ENCODE measurements at regions not wholly inside any gene's neighbourhood (a gene's known extent, or its start where the extent isn't known, plus 50 kb on each side); places are given as distances from the start of the nearest gene placed in this dataset.

DNA sequence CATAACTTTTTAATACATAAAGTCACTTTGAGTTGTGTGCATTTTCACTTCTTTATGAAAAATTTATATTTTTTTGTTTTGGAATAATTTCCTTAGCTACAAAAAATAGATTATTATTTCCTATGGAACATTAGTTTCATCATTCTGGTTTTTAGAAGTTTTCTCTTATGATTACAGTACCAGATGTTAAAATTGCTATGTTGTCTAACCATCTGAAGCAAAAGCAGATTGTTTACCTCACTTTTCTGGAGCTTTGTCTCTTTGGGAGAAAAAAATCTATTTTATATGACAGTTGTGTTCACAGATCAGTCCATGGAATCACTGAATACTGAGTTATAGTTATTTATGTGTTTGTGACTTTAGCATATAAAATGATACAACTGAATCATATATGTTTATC, 708.9 kb upstream of the RIOK2 start:
- no peak for DNase-seq (ENCODE audit: extremely low spot score)
- Histone ChIP-seq H3K9me3 (peaks cover 0 to 5% (median 0%) of the 10 kb centered on the region in 4 donors), H3K4me1 (peaks cover 0 to 17% (median 3%) of the 10 kb centered on the region in 4 donors), H3K27ac (replicated peaks in 1 of 4) (no peak overlapping the region), H3K27me3 (no peaks in the 10 kb centered on the region), H3K36me3 (no peaks in the 10 kb centered on the region), H3K4me3 (no peak overlapping the region)
- TF ChIP-seq, protein P1, sequence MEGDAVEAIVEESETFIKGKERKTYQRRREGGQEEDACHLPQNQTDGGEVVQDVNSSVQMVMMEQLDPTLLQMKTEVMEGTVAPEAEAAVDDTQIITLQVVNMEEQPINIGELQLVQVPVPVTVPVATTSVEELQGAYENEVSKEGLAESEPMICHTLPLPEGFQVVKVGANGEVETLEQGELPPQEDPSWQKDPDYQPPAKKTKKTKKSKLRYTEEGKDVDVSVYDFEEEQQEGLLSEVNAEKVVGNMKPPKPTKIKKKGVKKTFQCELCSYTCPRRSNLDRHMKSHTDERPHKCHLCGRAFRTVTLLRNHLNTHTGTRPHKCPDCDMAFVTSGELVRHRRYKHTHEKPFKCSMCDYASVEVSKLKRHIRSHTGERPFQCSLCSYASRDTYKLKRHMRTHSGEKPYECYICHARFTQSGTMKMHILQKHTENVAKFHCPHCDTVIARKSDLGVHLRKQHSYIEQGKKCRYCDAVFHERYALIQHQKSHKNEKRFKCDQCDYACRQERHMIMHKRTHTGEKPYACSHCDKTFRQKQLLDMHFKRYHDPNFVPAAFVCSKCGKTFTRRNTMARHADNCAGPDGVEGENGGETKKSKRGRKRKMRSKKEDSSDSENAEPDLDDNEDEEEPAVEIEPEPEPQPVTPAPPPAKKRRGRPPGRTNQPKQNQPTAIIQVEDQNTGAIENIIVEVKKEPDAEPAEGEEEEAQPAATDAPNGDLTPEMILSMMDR (IDR thresholded peaks at IDR 0.05): no peak
- TF ChIP-seq POLR2A (IDR thresholded peaks at IDR 0.05; ENCODE audit: low read depth) (no peak), POLR2AphosphoS5 (IDR thresholded peaks at IDR 0.05) (no peak), EP300 (IDR thresholded peaks at IDR 0.05) (no peak)
- intact Hi-C loops (cut with DNase I): no loop called here

DNA sequence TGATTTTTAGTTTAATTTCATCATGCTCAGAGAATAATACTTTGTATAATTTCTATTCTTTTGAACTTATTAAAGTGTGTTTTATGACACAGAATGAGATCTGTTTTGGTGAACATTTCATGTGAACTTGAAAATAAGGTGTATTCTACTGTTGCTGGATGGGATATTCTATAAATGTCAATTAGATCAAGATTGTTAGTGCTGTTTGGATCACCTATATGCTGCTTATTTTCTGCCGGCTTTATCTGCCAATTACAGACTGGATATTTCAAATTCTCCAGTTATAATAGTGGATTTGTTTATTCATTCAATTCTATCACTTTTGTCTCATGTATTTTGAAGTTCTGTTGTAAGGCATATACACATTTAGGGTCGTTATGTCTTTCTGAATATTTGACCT, 720.7 kb upstream of the RIOK2 start:
- no peak for DNase-seq (ENCODE audit: extremely low spot score)
- H3K27ac ChIP-seq (replicated peaks in 1 of 4): no peak overlapping the region
- intact Hi-C loops (cut with DNase I): no loop called here
- H3K4me1 ChIP-seq: no peaks in the 10 kb centered on the region
- peaks cover 0 to 13% (median 8%) of the 10 kb centered on the region in 4 donors for H3K9me3 ChIP-seq
- no peak for TF ChIP-seq EP300 (IDR thresholded peaks at IDR 0.05)
- TF ChIP-seq, protein P1 (IDR thresholded peaks at IDR 0.05): no peak
- TF ChIP-seq POLR2AphosphoS5 (IDR thresholded peaks at IDR 0.05): no peak
- no peak for TF ChIP-seq POLR2A (IDR thresholded peaks at IDR 0.05; ENCODE audit: low read depth)
- H3K27me3 ChIP-seq: no peaks in the 10 kb centered on the region
- H3K36me3 ChIP-seq: no peaks in the 10 kb centered on the region
- H3K4me3 ChIP-seq: no peak overlapping the region
- WGBS: 83% methylated on average over 2 of the region's 2 CpGs

DNA sequence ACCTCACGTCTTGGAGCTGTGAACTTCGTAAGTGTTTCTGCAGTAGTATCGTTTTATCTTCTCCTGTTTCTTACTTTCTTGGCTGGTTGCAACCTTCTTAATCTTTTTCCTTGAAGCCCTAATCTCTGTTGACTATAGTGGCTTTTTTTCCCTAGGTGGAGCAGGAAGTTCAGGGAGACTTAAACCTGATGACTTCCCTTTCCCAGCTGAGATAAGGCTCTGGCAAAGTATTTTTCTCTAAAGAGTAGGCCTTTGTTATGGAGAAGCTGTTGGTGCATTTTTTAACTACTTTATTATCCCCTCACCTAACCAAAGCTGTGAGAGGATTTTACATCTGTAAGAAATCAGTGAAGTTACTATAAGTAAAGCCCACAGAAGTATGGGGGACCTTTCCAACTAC, 723.1 kb upstream of the RIOK2 start:
- Histone ChIP-seq H3K27ac (replicated peaks in 1 of 4) (no peak overlapping the region), H3K4me1 (no peaks in the 10 kb centered on the region), H3K27me3 (no peaks in the 10 kb centered on the region), H3K4me3 (no peak overlapping the region), H3K36me3 (no peaks in the 10 kb centered on the region), H3K9me3 (peaks cover 0 to 13% (median 8%) of the 10 kb centered on the region in 4 donors)
- intact Hi-C loops (cut with DNase I): no loop called here
- no peak for DNase-seq (ENCODE audit: extremely low spot score)
- no peak for TF ChIP-seq POLR2A (IDR thresholded peaks at IDR 0.05; ENCODE audit: low read depth)
- TF ChIP-seq, protein P1 (IDR thresholded peaks at IDR 0.05): no peak
- TF ChIP-seq EP300 (IDR thresholded peaks at IDR 0.05): no peak
- no peak for TF ChIP-seq POLR2AphosphoS5 (IDR thresholded peaks at IDR 0.05)
- 85% methylated on average over 3 of the region's 3 CpGs for WGBS

DNA sequence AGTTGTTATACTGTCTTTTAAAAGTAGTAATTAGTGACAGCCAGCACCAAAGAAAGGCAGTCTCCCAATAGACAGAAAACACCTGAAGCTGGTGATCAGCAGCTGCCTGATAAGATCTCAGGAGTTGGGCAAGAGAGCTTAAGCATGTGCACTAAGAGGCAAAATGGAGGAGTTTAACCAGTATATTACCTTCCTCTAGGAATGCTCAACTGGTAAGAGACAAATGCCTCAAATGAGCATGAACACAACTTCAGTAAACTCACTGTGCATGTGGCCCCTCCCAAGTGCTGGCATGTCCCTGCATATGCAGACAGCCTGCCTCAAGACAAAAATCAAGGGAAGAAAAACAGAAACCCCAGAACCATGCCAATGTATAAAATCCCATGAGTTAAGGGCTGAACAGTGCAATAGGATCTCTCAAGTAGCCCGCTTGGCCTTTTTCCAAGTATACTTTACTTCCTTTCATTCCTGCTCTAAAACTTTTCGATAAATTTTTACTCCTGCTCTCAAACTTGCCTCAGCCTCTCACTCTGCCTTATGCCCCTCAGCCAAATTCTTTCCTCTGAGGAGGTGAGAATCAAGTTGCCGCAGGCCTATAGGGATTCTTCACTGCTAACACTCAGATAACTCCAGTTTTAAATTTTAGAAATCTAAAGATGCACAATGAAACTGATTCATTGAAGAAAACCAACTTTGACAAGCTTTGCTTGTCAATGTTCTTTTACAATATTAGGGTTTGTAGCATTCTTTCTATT, 724.8 kb upstream of the RIOK2 start:
- Histone ChIP-seq H3K9me3 (peaks cover 0 to 13% (median 8%) of the 10 kb centered on the region in 4 donors), H3K36me3 (no peaks in the 10 kb centered on the region), H3K4me3 (no peak overlapping the region), H3K27ac (replicated peaks in 1 of 4) (no peak overlapping the region), H3K4me1 (no peaks in the 10 kb centered on the region), H3K27me3 (no peaks in the 10 kb centered on the region)
- intact Hi-C loops (cut with DNase I): no loop called here
- no peak for DNase-seq (ENCODE audit: extremely low spot score)
- WGBS: 98% methylated on average over 3 of the region's 3 CpGs
- TF ChIP-seq, protein P1 (IDR thresholded peaks at IDR 0.05): no peak
- TF ChIP-seq POLR2AphosphoS5 (IDR thresholded peaks at IDR 0.05) (no peak), EP300 (IDR thresholded peaks at IDR 0.05) (no peak), POLR2A (IDR thresholded peaks at IDR 0.05; ENCODE audit: low read depth) (no peak)

DNA sequence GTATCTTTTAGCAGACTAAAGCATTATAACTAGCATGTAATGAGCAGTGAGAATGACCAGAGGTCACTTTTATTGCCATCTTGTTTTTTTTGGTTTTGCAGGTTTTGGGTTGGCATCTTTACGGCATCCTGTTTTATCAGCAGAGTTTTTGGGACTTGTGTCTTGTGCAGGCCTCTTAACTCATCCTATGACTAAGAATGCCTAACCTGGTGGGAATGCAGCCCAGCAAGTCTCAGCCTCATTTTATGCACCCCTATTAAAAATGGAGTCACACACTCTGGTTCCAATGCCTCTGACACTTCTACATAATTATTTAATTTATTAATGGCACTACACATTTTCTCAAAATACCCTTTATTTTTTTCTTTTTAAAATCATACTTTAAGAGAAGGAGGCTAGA, 726.5 kb upstream of the RIOK2 start:
- no peak for TF ChIP-seq EP300 (IDR thresholded peaks at IDR 0.05)
- TF ChIP-seq POLR2A (IDR thresholded peaks at IDR 0.05; ENCODE audit: low read depth): no peak
- TF ChIP-seq POLR2AphosphoS5 (IDR thresholded peaks at IDR 0.05): no peak
- TF ChIP-seq, protein P1 (IDR thresholded peaks at IDR 0.05): no peak
- no peak overlapping the region for H3K27ac ChIP-seq (replicated peaks in 1 of 4)
- no peak for DNase-seq (ENCODE audit: extremely low spot score)

More for the DNA sequence above, 726.5 kb upstream of the RIOK2 start:
- no peak overlapping the region for H3K4me3 ChIP-seq
- H3K4me1 ChIP-seq: no peaks in the 10 kb centered on the region
- 100% methylated on average over 1 of the region's 1 CpG for WGBS
- H3K27me3 ChIP-seq: no peaks in the 10 kb centered on the region
- no peaks in the 10 kb centered on the region for H3K36me3 ChIP-seq
- intact Hi-C loops (cut with DNase I): no loop called here
- H3K9me3 ChIP-seq: peaks cover 0 to 10% (median 3%) of the 10 kb centered on the region in 4 donors
